ENCODE measurements at regions not wholly inside any gene's neighbourhood (a gene's known extent, or its start where the extent isn't known, plus 50 kb on each side); places are given as distances from the start of the nearest gene placed in this dataset.

DNA sequence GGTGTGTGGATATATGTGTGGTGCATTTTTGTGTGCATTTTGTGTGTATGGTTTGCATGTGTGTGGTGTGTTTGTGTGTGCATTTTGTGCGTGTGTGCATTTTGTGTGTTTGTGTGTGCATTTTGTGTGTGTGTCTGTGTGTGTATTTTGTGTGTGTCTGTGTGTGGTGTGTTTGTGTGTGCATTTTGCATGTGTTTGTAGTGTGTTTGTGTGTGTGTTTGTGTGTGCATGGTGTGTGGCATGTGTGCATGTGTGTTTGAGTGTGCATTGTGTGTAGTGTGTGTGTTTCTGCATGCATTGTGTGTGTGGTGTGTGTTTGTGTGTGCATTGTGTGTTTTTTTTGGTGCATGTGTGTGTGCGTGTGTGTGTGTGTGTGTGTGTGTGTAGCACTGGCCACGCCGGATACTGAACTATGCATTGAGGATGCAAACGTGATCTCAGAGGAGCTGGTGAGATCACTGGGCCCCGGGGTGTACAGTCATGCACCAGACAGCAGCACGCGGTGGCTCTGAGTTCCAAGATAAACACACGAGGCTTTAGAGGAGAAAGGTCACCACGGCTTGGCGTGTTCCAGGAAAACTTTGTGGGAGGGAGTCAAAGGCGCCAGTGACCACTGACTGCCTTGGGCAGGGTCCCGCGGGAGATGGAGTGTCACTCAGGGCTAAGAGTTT, 106.6 kb upstream of the SHH start:
- TF ChIP-seq SPI1 (IDR thresholded peaks at IDR 0.05; ENCODE audit: low read depth, low read length) (no peak), POLR2AphosphoS5 (IDR thresholded peaks at IDR 0.05; ENCODE audit: low read depth, low read length) (no peak), TAF1 (IDR thresholded peaks at IDR 0.05; ENCODE audit: low read depth, low read length) (no peak)
